Liver (tissue), 8 donors: ENCODE measurements at regions not wholly inside any gene's neighbourhood (a gene's known extent, or its start where the extent isn't known, plus 50 kb on each side); places are given as distances from the start of the nearest gene placed in this dataset.

Experiments
- DNase-seq: peaks from one replicate; pipeline ENCODE4 v3.0.0-alpha.2; 2017; ENCODE audit warnings: low spot score
- H3K27ac ChIP-seq, 2 donors: one replicate each; pipeline ENCODE4 v1.7.0; 2013; ENCODE audit warnings: inconsistent platforms in 2 of 2, low read length in 2 of 2, control low read depth in 1 of 2, low read depth in 1 of 2, mild to moderate bottlenecking in 1 of 2
- H3K27me3 ChIP-seq, 4 donors: one replicate each; pipeline versions ENCODE4 v1.6.1 to v1.7.0; 2013; ENCODE audit warnings: low read length in 3 of 4, inconsistent platforms in 1 of 4, mild to moderate bottlenecking in 1 of 4, moderate library complexity in 1 of 4; ENCODE audit not compliant: control insufficient read depth in 4 of 4, insufficient read depth in 4 of 4
- H3K36me3 ChIP-seq, 4 donors: one replicate each; pipeline versions ENCODE4 v1.6.1 to v1.7.0; 2013; ENCODE audit warnings: low read length in 3 of 4, mild to moderate bottlenecking in 3 of 4, low read depth in 1 of 4, moderate library complexity in 1 of 4; ENCODE audit not compliant: control insufficient read depth in 4 of 4, insufficient read depth in 3 of 4
- H3K4me1 ChIP-seq, 4 donors: one replicate each; pipeline versions ENCODE4 v1.6.1 to v1.7.0; 2013; ENCODE audit warnings: low read length in 3 of 4, mild to moderate bottlenecking in 3 of 4, moderate library complexity in 1 of 4; ENCODE audit not compliant: control insufficient read depth in 4 of 4, insufficient read depth in 4 of 4
- H3K4me3 ChIP-seq, 3 donors: one replicate each; pipeline versions ENCODE4 v1.6.1 to v1.7.0; 2013; ENCODE audit warnings: low read length in 3 of 3, control low read depth in 1 of 3, low read depth in 1 of 3, mild to moderate bottlenecking in 1 of 3
- H3K9ac ChIP-seq, 2 donors: one replicate each; pipeline ENCODE4 v1.7.0; 2013; ENCODE audit warnings: low read length in 2 of 2, mild to moderate bottlenecking in 2 of 2, moderate library complexity in 2 of 2, control low read depth in 1 of 2, low read depth in 1 of 2
- H3K9me3 ChIP-seq, 4 donors: one replicate each; pipeline versions ENCODE4 v1.6.1 to v1.7.0; 2013; ENCODE audit warnings: low read length in 3 of 4; ENCODE audit not compliant: control insufficient read depth in 4 of 4
- EGR1 ChIP-seq, 2 donors: IDR thresholded peaks; 2 replicates each; pipeline ENCODE4 v1.6.1; 2016 to 2018; ENCODE audit warnings: antibody characterized with exemption in 2 of 2, low read depth in 2 of 2
- FOXA1 ChIP-seq: IDR thresholded peaks from 2 replicates; pipeline ENCODE4 v1.6.1; 2016; ENCODE audit warnings: antibody characterized with exemption
- FOXA2 ChIP-seq: IDR thresholded peaks from 2 replicates; pipeline ENCODE4 v1.6.1; 2016; ENCODE audit warnings: antibody characterized with exemption
- GABPA ChIP-seq, 2 donors: IDR thresholded peaks in 1 of 2; conservative IDR thresholded peaks in 1 of 2; 2 replicates each; pipeline ENCODE4 v1.6.1; 2016; ENCODE audit warnings: antibody characterized with exemption in 2 of 2, mild to moderate bottlenecking in 1 of 2, moderate library complexity in 1 of 2
- HNF4A ChIP-seq, 2 donors: conservative IDR thresholded peaks; 2 replicates each; pipeline ENCODE4 v1.6.1; 2016; ENCODE audit warnings: antibody characterized with exemption in 2 of 2, mild to moderate bottlenecking in 2 of 2
- HNF4G ChIP-seq: IDR thresholded peaks from 2 replicates; pipeline ENCODE4 v1.6.1; 2016; ENCODE audit warnings: antibody characterized with exemption
- JUND ChIP-seq, 2 donors: IDR thresholded peaks; 2 replicates each; pipeline ENCODE4 v1.6.1; 2016; ENCODE audit warnings: antibody characterized with exemption in 2 of 2
- RAD21 ChIP-seq, 2 donors: IDR thresholded peaks; 2 replicates each; pipeline ENCODE4 v1.6.1; 2016; ENCODE audit warnings: antibody characterized with exemption in 2 of 2, mild to moderate bottlenecking in 2 of 2
- RXRA ChIP-seq, 2 donors: IDR thresholded peaks; 2 replicates each; pipeline ENCODE4 v1.6.1; 2017 to 2018; ENCODE audit warnings: antibody characterized with exemption in 2 of 2, mild to moderate bottlenecking in 1 of 2
- SP1 ChIP-seq: IDR thresholded peaks from 2 replicates; pipeline ENCODE4 v1.6.1; 2018; ENCODE audit warnings: antibody characterized with exemption, mild to moderate bottlenecking
- TAF1 ChIP-seq: conservative IDR thresholded peaks from 2 replicates; pipeline ENCODE4 v1.6.1; 2016; ENCODE audit warnings: antibody characterized with exemption, mild to moderate bottlenecking
- YY1 ChIP-seq: IDR thresholded peaks from 2 replicates; pipeline ENCODE4 v1.6.1; 2016; ENCODE audit warnings: antibody characterized with exemption, mild to moderate bottlenecking
- ZBTB33 ChIP-seq: IDR thresholded peaks from 2 replicates; pipeline ENCODE4 v1.6.1; 2016; ENCODE audit warnings: antibody characterized with exemption
- WGBS: extraction: QIAGEN DNeasy Blood & Tissue Kit; methylation state at CpG from one replicate; pipeline ENCODE4 v1.1.7; 2013; 5-methylcytosine and 5-hydroxymethylcytosine counted together
- TF ChIP-seq, protein P1 (sequence below): IDR thresholded peaks from 2 replicates; pipeline ENCODE4 v1.6.1; 2016; ENCODE audit warnings: antibody characterized with exemption, mild to moderate bottlenecking
- TF ChIP-seq, protein P2 (sequence below): fragments of 150-350 bp; IDR thresholded peaks from 2 replicates; pipeline ENCODE4 v1.5.1; 2017; ENCODE audit warnings: improper control_type of control experiment, low read depth, low read length; ENCODE audit not compliant: missing input control
- TF ChIP-seq, protein P3 (sequence below): IDR thresholded peaks from 2 replicates; pipeline ENCODE4 v1.6.1; 2016; ENCODE audit warnings: antibody characterized with exemption
- TF ChIP-seq, protein P4 (sequence below): IDR thresholded peaks from 2 replicates; pipeline ENCODE4 v1.6.1; 2016; ENCODE audit warnings: antibody characterized with exemption
- donor health status: healthy.
- donor health status: healthy.
- donor health status: healthy.
- donor health status: healthy.
- donor health status: healthy.

DNA sequence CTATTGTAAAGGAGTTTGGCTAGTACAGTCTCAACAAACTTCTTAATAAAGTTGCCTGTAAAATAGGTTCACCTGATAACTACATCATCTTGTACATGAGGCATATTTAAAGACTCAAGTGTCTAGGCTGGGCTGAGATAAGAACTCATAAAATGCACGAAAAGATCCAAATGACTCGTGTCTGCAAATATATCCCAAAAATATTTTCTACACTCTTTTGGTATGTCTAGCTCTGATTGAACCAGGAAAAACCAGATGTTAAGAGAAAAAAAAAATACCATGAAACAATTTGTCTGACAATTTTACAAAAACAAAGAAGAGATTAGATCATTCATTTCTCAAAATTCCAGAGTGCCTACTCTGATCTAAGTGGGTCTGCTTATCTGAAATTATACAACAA lies 166.9 kb upstream of the OSR1 start:
- H3K4me3 ChIP-seq, result no peak overlapping the region
- H3K27ac ChIP-seq, result no peak overlapping the region
- H3K9ac ChIP-seq, result no peak overlapping the region
- H3K4me1 ChIP-seq, result no peaks in the 10 kb centered on the region
- H3K27me3 ChIP-seq, result no peaks in the 10 kb centered on the region
- DNase-seq, result no peak
- TF ChIP-seq RAD21 (IDR thresholded peaks at IDR 0.05) (no peak), ZBTB33 (no peak), YY1 (no peak), HNF4G (no peak), SP1 (no peak), FOXA2 (no peak), JUND (IDR thresholded peaks at IDR 0.05) (no peak), FOXA1 (no peak), EGR1 (IDR thresholded peaks at IDR 0.05; ENCODE audit: low read depth in 2 of 2) (no peak), TAF1 (no peak), RXRA (IDR thresholded peaks at IDR 0.05) (no peak)
- TF ChIP-seq, protein P1, sequence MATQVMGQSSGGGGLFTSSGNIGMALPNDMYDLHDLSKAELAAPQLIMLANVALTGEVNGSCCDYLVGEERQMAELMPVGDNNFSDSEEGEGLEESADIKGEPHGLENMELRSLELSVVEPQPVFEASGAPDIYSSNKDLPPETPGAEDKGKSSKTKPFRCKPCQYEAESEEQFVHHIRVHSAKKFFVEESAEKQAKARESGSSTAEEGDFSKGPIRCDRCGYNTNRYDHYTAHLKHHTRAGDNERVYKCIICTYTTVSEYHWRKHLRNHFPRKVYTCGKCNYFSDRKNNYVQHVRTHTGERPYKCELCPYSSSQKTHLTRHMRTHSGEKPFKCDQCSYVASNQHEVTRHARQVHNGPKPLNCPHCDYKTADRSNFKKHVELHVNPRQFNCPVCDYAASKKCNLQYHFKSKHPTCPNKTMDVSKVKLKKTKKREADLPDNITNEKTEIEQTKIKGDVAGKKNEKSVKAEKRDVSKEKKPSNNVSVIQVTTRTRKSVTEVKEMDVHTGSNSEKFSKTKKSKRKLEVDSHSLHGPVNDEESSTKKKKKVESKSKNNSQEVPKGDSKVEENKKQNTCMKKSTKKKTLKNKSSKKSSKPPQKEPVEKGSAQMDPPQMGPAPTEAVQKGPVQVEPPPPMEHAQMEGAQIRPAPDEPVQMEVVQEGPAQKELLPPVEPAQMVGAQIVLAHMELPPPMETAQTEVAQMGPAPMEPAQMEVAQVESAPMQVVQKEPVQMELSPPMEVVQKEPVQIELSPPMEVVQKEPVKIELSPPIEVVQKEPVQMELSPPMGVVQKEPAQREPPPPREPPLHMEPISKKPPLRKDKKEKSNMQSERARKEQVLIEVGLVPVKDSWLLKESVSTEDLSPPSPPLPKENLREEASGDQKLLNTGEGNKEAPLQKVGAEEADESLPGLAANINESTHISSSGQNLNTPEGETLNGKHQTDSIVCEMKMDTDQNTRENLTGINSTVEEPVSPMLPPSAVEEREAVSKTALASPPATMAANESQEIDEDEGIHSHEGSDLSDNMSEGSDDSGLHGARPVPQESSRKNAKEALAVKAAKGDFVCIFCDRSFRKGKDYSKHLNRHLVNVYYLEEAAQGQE, result no peak
- TF ChIP-seq, protein P2, sequence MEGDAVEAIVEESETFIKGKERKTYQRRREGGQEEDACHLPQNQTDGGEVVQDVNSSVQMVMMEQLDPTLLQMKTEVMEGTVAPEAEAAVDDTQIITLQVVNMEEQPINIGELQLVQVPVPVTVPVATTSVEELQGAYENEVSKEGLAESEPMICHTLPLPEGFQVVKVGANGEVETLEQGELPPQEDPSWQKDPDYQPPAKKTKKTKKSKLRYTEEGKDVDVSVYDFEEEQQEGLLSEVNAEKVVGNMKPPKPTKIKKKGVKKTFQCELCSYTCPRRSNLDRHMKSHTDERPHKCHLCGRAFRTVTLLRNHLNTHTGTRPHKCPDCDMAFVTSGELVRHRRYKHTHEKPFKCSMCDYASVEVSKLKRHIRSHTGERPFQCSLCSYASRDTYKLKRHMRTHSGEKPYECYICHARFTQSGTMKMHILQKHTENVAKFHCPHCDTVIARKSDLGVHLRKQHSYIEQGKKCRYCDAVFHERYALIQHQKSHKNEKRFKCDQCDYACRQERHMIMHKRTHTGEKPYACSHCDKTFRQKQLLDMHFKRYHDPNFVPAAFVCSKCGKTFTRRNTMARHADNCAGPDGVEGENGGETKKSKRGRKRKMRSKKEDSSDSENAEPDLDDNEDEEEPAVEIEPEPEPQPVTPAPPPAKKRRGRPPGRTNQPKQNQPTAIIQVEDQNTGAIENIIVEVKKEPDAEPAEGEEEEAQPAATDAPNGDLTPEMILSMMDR, result no peak
- H3K9me3 ChIP-seq, result no peaks in the 10 kb centered on the region
- no peaks in the 10 kb centered on the region for H3K36me3 ChIP-seq
- 85% methylated on average over 2 of the region's 2 CpGs for WGBS

- Histone ChIP-seq H3K9me3 (no peaks in the 10 kb centered on the region), H3K36me3 (no peaks in the 10 kb centered on the region), H3K27ac (no peak overlapping the region), H3K9ac (no peak overlapping the region), H3K27me3 (no peaks in the 10 kb centered on the region), H3K4me1 (no peaks in the 10 kb centered on the region), H3K4me3 (no peak overlapping the region)
- no peak for DNase-seq
- 84% methylated on average over 2 of the region's 2 CpGs for WGBS
- TF ChIP-seq, protein P3, sequence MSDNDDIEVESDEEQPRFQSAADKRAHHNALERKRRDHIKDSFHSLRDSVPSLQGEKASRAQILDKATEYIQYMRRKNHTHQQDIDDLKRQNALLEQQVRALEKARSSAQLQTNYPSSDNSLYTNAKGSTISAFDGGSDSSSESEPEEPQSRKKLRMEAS, result no peak
- TF ChIP-seq FOXA1 (no peak), RXRA (IDR thresholded peaks at IDR 0.05) (no peak), GABPA (IDR thresholded peaks at IDR 0.05 in 1 of 2, conservative IDR thresholded peaks at IDR 0.05 in 1 of 2) (no peak), ZBTB33 (no peak), TAF1 (no peak), HNF4A (conservative IDR thresholded peaks at IDR 0.05) (no peak), JUND (IDR thresholded peaks at IDR 0.05) (no peak)
- TF ChIP-seq, protein P2, result no peak
- TF ChIP-seq, protein P4, sequence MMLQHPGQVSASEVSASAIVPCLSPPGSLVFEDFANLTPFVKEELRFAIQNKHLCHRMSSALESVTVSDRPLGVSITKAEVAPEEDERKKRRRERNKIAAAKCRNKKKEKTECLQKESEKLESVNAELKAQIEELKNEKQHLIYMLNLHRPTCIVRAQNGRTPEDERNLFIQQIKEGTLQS, result no peak
Observed at GRCh38 chr2:19519045-19519444, 160.6 kb upstream of the OSR1 start.
